Activated T-cell treated with anti-CD3 and anti-CD28 coated beads, Interleukin-2, amount 50 U/mL, for 72 hours (primary cell): ENCODE measurements at regions not wholly inside any gene's neighbourhood (a gene's known extent, or its start where the extent isn't known, plus 50 kb on each side); places are given as distances from the start of the nearest gene placed in this dataset.
A peak's percentile ranks its signal among the peaks of the same experiment; 100 is the strongest.

Source experiments
- ATAC-seq, 2 donors: fragments of 150-1000 bp; cut with Tn5 transposase; replicated peaks in 1 of 2; 2 replicates each; pipeline ENCODE4 v1.10.0; 2021; ENCODE audit warnings: moderate library complexity in 2 of 2, mild to moderate bottlenecking in 1 of 2
- DNase-seq, 2 donors: peaks; one replicate each; pipeline ENCODE4 v3.0.0; 2021 to 2022; ENCODE audit warnings: mixed read lengths in 1 of 2
- H3K27ac Mint-ChIP-seq: one replicate; pipeline ENCODE4 v1.8.0; 2022; ENCODE audit warnings: mild to moderate bottlenecking, moderate library complexity, mixed read lengths
- H3K27me3 Mint-ChIP-seq: one replicate; pipeline ENCODE4 v1.8.0; 2022; ENCODE audit warnings: low read depth, mixed read lengths
- H3K36me3 Mint-ChIP-seq, 2 donors: one replicate each; pipeline ENCODE4 v1.8.0; 2022; ENCODE audit warnings: mixed read lengths in 2 of 2, mild to moderate bottlenecking in 1 of 2; ENCODE audit not compliant: insufficient read depth in 2 of 2
- H3K4me1 Mint-ChIP-seq: one replicate; pipeline ENCODE4 v1.8.0; 2022; ENCODE audit warnings: low read depth, mixed read lengths
- H3K4me3 Mint-ChIP-seq, 2 donors: one replicate each; pipeline ENCODE4 v1.8.0; 2022; ENCODE audit warnings: mild to moderate bottlenecking in 2 of 2, mixed read lengths in 2 of 2, moderate library complexity in 2 of 2
- H3K9me3 Mint-ChIP-seq, 2 donors: one replicate each; pipeline ENCODE4 v1.8.0; 2022; ENCODE audit warnings: mixed read lengths in 2 of 2

DNA sequence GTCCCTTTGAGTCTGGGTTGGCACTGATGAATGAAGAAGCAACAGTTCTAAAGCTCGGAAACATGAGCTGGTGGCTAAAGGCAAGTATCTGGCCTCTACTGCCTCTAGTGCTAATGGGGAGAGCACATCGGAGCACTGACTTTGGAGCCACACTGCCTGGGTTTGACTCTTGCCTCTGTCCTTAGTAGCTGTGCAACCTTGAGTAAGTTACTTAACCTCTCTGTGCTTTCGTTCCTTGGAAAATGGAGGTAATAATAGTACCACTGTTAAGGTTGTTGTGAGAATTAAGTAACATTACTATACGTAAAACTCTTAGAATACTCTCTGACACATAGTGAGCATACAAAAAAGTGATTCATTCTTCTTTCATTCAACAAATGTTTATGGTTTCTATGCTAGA lies 211.2 kb downstream of the ATG4C start:
- ATAC-seq: no peak
- H3K4me1 Mint-ChIP-seq: no peaks in the 10 kb centered on the region
- peaks cover 0 to 2% of the 10 kb centered on the region in 2 donors for H3K9me3 Mint-ChIP-seq
- H3K36me3 Mint-ChIP-seq: no peaks in the 10 kb centered on the region
- H3K4me3 Mint-ChIP-seq: no peak overlapping the region
- H3K27me3 Mint-ChIP-seq: peaks cover 42% of the 10 kb centered on the region
- DNase-seq: no peak
- no peak overlapping the region for H3K27ac Mint-ChIP-seq

DNA sequence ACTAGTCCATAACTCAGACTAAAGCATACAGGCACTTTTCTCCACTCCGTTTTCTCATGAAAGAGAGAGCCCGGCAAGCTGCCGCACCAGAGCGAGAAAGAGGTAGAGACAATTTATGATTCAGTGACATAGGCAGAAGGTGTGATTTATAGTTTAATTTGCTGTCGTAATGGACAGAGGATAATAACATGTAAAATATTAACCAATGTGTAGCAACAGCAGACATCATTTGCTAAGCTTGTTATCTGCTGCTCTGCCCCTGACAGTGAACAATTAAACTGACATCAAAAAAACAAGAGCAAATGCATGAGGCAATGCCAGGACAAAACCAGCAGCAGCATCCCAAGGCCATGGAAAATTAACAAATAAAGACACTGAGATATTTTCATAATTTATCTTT lies 214.0 kb downstream of the ATG4C start:
- no peak for DNase-seq

DNA sequence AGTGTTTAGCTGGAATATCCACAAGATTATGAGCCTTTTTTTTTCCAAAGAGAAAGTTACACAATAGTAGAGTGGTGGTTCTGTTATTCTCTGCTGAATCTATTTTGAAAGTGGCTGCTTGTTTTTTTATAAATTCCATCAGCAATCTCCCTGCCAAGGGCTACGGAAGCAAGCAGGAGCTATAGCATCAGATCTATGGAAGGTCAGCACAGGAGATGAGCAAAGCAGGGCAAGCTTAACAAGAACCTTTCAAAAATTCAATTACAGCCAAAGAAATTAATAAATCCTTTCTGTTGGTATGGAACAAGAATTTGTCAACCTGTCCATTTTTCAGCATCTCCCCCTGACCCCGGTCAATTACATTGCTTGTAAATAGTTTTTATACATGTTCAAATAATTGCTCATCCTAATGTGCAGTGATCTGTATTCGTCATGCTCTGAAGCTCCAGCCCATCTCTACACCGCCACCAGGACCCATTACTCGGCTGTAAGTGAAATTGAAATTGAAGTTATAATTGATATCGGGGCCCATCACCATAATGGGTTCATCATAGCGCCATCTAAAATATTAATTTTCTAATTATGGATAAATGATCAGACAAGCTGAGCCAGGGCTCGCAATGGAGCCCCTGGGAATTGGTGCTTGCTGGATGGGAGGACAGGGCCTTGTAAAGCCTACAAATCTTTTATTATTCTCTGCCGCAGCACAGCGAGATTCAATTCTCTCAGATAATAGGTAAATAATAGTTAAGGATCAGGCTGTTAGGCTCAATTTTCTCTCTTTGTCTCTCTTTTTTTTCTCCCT lies 215.1 kb downstream of the ATG4C start:
- Mint-ChIP-seq H3K4me1 (no peaks in the 10 kb centered on the region), H3K27me3 (peaks cover 21% of the 10 kb centered on the region), H3K4me3 (no peak overlapping the region), H3K9me3 (peaks cover 0 to 2% of the 10 kb centered on the region in 2 donors), H3K27ac (no peak overlapping the region), H3K36me3 (no peaks in the 10 kb centered on the region)
- ATAC-seq (no peak), DNase-seq (no peak)

More for the DNA sequence above, 214.0 kb downstream of the ATG4C start:
- no peak for ATAC-seq
- H3K36me3 Mint-ChIP-seq: no peaks in the 10 kb centered on the region
- H3K9me3 Mint-ChIP-seq: peaks cover 0 to 2% of the 10 kb centered on the region in 2 donors
- H3K27ac Mint-ChIP-seq: no peak overlapping the region
- H3K4me1 Mint-ChIP-seq: no peaks in the 10 kb centered on the region
- peaks cover 25% of the 10 kb centered on the region for H3K27me3 Mint-ChIP-seq
- no peak overlapping the region for H3K4me3 Mint-ChIP-seq

DNA sequence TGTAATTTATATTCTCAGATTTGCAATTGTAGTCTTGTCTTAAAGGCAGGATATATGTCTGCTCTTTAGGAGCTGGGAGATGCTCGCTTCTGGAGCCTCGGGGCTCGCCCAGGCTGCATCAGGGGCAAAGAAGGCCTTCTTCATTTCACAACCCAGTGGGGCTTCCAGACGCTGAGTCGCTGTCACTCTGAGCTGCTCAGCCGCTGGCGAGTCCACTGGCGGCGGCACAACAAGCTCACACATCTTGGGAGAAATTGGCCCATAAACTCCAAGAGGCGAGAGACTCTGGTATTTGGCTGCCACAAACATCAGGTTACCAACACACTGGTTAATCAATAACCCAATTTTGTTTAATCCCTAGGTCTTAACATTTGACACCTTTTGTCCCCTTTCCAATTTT lies 216.6 kb downstream of the ATG4C start:
- H3K27me3 Mint-ChIP-seq: peaks cover 22% of the 10 kb centered on the region
- H3K4me1 Mint-ChIP-seq: no peaks in the 10 kb centered on the region
- ATAC-seq (no peak), DNase-seq (no peak)
- no peaks in the 10 kb centered on the region for H3K36me3 Mint-ChIP-seq
- no peaks in the 10 kb centered on the region for H3K9me3 Mint-ChIP-seq
- H3K4me3 Mint-ChIP-seq: no peak overlapping the region
- no peak overlapping the region for H3K27ac Mint-ChIP-seq

DNA sequence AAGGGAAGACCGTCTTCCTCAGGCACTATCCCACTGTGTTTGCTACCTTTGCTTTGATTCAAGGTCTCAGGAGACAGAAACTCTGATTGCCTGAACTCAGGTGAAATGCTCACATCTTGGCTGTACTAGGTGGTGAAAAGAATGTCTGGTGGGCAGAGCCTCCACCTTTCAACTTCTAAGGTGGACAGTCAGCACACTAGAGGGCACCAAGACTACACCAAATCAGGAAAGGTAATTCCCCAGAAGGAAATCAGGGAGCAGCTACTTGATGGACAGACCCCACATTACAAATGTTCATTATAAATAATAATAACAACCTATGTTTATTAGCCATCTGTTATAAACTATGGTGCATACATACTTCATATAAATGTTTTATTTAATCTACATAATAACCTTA lies 220.9 kb downstream of the ATG4C start:
- DNase-seq (no peak), ATAC-seq (no peak)
- Mint-ChIP-seq H3K9me3 (peaks cover 2 to 5% of the 10 kb centered on the region in 2 donors), H3K4me3 (no peak overlapping the region), H3K36me3 (no peaks in the 10 kb centered on the region), H3K4me1 (no peaks in the 10 kb centered on the region), H3K27me3 (peaks cover 22% of the 10 kb centered on the region), H3K27ac (no peak overlapping the region)

DNA sequence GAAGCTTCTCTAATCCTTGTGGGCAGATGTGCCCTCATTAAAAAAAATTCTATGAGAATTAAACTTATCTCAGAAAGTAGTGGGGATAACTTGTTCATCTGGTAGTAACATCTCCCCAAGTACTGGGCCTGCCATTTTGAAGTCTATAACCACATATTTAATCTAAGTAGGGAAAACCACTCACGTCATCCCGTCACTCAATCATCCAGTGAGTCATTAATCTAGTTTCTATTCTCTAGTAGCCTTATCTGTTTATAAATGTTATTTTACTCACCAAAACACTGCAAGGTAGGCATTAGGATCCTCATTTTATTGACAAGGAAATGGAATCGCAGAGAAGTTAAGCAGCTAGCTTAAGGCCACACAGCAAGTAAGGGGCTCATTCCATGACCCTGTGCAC lies 221.9 kb downstream of the ATG4C start:
- Mint-ChIP-seq H3K4me3 (no peak overlapping the region), H3K4me1 (no peaks in the 10 kb centered on the region), H3K27me3 (peaks cover 22% of the 10 kb centered on the region), H3K9me3 (peaks cover 2 to 5% of the 10 kb centered on the region in 2 donors), H3K36me3 (no peaks in the 10 kb centered on the region), H3K27ac (no peak overlapping the region)
- peak in 1 of 2 donors; percentile 60 for ATAC-seq
- DNase-seq: no peak

DNA sequence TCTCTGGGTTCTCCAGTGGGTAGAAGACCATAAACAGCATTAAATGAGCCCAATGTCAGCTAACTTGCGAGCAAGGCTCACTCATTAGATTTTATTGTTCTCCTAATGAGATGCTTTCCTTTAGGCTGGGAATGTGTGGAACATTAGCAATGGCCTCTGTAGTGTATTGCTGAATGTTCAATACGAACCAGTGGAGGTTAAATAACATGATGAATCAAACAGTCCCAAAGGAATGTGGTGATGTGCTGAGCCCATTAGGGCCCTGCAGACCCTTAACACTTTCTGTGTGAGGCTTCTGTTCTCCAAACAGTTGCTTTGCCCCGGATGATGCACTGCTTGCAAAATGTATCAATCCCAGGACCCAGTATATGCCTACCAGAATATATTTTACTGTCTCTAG lies 225.5 kb downstream of the ATG4C start:
- no peaks in the 10 kb centered on the region for H3K4me1 Mint-ChIP-seq

DNA sequence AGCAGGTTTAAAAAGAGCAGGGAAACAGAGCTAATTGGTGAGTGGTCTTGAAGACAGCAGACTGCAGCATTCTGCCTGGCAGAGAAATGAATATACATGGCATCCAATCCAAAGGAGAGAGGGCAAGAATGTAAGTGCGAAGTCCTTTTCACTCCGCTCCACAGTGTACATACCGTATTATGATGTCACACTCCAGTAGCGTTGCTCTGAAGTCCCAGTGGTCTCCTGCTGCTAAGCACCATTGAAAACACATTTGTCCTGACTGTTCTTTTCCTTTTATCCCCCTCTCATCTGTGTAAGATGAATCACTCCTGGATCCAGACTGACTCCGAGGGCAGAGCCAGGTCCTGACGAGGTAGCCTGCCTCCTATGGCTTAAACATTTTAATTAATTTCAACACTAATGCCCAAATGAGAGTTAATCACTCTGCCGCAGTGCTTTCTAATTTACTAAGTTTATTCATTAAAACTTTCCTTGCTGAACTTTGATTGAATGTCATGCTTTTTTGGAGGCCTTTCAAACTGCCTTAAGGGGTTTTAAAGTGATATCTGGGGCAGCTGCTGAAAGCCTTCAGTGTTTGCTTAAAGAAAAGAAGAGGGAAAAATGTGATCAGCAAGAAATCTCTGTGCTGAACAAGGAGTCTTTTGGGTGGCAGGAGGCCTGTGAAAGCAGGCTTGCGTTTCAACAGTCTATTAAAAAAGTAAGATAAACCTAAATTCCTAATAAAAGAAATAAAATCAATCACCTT lies 227.2 kb downstream of the ATG4C start:
- no peak for DNase-seq
- Mint-ChIP-seq H3K9me3 (peaks cover 2 to 5% of the 10 kb centered on the region in 2 donors), H3K27me3 (peaks cover 8% of the 10 kb centered on the region), H3K27ac (no peak overlapping the region), H3K4me3 (no peak overlapping the region), H3K4me1 (no peaks in the 10 kb centered on the region), H3K36me3 (no peaks in the 10 kb centered on the region)
- no peak for ATAC-seq

More for the DNA sequence above, 225.5 kb downstream of the ATG4C start:
- H3K9me3 Mint-ChIP-seq: peaks cover 2 to 5% of the 10 kb centered on the region in 2 donors
- DNase-seq (no peak), ATAC-seq (no peak)
- no peak overlapping the region for H3K27ac Mint-ChIP-seq
- peaks cover 11% of the 10 kb centered on the region for H3K27me3 Mint-ChIP-seq
- no peak overlapping the region for H3K4me3 Mint-ChIP-seq
- no peaks in the 10 kb centered on the region for H3K36me3 Mint-ChIP-seq

DNA sequence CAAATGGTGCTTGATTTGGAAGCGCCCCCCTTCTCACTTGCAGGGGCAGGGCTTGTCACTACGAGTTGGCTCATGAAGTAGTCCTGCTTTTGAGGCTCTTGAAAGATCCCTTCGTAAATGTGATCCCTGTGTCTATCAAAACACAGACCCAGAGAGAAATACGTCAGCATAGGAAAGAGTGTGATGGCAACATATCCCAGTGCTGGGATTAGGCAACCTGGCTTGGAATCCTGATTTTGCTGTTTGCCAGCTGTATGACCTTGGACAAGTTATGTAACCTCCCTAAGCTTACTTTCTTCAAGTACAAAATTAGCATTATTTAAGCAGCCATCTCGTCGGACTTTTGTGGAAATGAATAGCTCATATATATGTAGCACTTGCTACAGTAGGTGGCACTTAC lies 228.4 kb downstream of the ATG4C start:
- Mint-ChIP-seq H3K27ac (no peak overlapping the region), H3K36me3 (no peaks in the 10 kb centered on the region), H3K9me3 (no peaks in the 10 kb centered on the region), H3K27me3 (no peaks in the 10 kb centered on the region), H3K4me1 (no peaks in the 10 kb centered on the region), H3K4me3 (no peak overlapping the region)
- ATAC-seq (no peak), DNase-seq (no peak)

DNA sequence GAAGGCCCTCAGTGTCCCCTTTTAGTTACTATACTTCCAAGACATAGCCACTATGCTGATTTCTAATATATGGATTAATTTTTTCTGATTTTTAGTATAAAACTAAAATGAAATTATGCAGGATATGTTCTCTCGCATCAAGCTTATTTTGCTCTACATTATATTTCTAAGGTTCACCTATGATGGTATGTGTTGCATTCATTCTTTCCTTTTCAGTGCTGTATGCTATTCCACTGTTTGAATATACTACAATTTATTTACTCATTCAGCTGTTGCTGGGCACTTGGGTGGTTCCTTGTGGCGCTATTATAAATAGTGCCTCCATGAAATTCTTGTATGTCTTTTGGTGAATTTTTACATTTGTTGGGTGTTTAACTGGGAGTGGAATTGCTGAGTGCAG lies 230.3 kb downstream of the ATG4C start:
- H3K27me3 Mint-ChIP-seq: no peaks in the 10 kb centered on the region
- ATAC-seq (no peak), DNase-seq (no peak)
- H3K36me3 Mint-ChIP-seq: no peaks in the 10 kb centered on the region
- no peaks in the 10 kb centered on the region for H3K9me3 Mint-ChIP-seq
- H3K27ac Mint-ChIP-seq: no peak overlapping the region
- no peak overlapping the region for H3K4me3 Mint-ChIP-seq
- no peaks in the 10 kb centered on the region for H3K4me1 Mint-ChIP-seq

DNA sequence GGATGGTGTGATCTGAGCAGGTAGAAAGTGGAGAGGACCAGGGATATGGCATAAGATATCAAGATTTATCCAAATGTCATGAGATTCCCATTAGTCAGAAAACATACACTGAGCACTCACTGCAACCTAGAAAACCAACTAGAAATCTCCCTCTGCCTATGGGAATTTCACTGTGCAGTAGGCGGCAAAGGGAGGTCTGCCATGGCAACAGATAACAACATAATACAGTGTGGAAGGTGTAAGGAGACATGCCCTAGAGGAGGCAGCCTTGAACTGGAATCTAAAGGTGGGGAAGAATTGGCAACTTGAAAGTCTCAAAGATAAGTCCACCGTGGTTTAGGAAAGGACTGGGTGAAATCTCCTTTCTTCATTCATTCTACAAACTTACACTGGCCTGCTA lies 238.4 kb downstream of the ATG4C start:
- no peak for ATAC-seq
- Mint-ChIP-seq H3K9me3 (peaks cover 0 to 2% of the 10 kb centered on the region in 2 donors), H3K36me3 (peaks cover 0 to 2% of the 10 kb centered on the region in 2 donors), H3K27me3 (peaks cover 14% of the 10 kb centered on the region), H3K27ac (no peak overlapping the region), H3K4me1 (no peaks in the 10 kb centered on the region), H3K4me3 (no peak overlapping the region)
- no peak for DNase-seq

DNA sequence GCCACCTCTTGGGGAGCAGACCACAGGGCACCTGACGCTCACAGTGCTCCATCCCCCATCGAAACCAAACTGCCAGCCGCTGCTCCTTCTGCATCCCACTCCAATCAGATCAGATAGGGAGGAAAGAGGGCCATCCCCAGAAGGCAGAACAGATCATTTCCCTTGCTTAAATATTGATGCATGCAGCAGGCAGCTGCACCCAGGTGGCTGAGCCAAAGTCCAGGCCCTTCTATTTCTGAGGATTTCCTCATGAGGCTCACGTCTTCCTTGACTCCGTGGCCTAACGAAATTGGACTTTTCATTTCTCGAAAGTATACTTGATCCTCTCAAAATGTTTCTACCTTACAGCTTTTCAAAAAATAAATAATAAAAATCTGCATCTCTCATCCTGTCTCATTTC lies 239.2 kb downstream of the ATG4C start:
- ATAC-seq (no peak), DNase-seq (no peak)
- no peak overlapping the region for H3K4me3 Mint-ChIP-seq
- H3K27me3 Mint-ChIP-seq: peaks cover 14% of the 10 kb centered on the region
- H3K9me3 Mint-ChIP-seq: peaks cover 0 to 2% of the 10 kb centered on the region in 2 donors
- peaks cover 0 to 2% of the 10 kb centered on the region in 2 donors for H3K36me3 Mint-ChIP-seq
- H3K27ac Mint-ChIP-seq: no peak overlapping the region
- H3K4me1 Mint-ChIP-seq: no peaks in the 10 kb centered on the region

DNA sequence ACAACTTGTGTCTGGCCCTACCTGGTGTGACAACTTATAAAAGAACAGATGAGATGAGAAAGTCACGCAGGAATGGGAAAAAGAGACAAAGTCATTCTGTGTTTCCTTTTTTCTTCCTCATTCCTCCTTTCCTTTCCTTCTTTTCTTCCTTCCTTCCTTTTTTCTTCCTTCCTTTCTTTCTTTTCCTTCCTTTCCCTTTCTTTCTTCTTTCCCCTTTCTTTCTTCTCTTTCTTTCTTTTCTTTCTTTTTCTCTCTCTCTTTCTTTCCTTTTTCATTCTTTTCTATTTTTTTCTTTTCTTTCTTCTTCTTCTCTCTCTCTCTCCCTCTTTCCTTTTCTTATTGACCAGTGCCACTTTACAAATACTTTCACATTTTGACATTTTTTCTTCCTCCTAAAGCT lies 239.7 kb downstream of the ATG4C start:
- Mint-ChIP-seq H3K9me3 (peaks cover 0 to 2% of the 10 kb centered on the region in 2 donors), H3K27ac (no peak overlapping the region), H3K27me3 (peaks cover 14% of the 10 kb centered on the region), H3K36me3 (peaks cover 0 to 2% of the 10 kb centered on the region in 2 donors), H3K4me1 (no peaks in the 10 kb centered on the region), H3K4me3 (no peak overlapping the region)
- ATAC-seq: no peak
- DNase-seq: no peak
